Activated CD8-positive, alpha-beta memory T cell treated with anti-CD3 and anti-CD28 coated beads, Interleukin-2, amount 10 ng/mL, durations not matched to agents 7 days and 5 days (primary cell): ENCODE measurements at regions not wholly inside any gene's neighbourhood (a gene's known extent, or its start where the extent isn't known, plus 50 kb on each side); places are given as distances from the start of the nearest gene placed in this dataset.

Experiments used
- ATAC-seq: fragments of 150-1000 bp; cut with Tn5 transposase; one replicate; pipeline ENCODE4 v1.10.0; 2021; ENCODE audit warnings: moderate library complexity
- CTCF ChIA-PET: fragments of 350-600 bp; sonication (Branson Sonifier 250); formaldehyde crosslinking; loops from one replicate; lab custom pipeline; 2021; ENCODE audit warnings: antibody characterized with exemption; lab: Charles Lee
- DNase-seq: peaks from one replicate; pipeline ENCODE4 v3.0.0-alpha.2; 2020
- H3K27ac Mint-ChIP-seq: one replicate; pipeline ENCODE4 v1.8.0; 2021; ENCODE audit warnings: mild to moderate bottlenecking, mixed read lengths
- H3K27me3 Mint-ChIP-seq: one replicate; pipeline ENCODE4 v1.8.0; 2021; ENCODE audit warnings: mixed read lengths
- H3K36me3 Mint-ChIP-seq: one replicate; pipeline ENCODE4 v1.8.0; 2021; ENCODE audit warnings: mild to moderate bottlenecking, mixed read lengths
- H3K4me1 Mint-ChIP-seq: one replicate; pipeline ENCODE4 v1.8.0; 2021; ENCODE audit warnings: mixed read lengths
- H3K4me3 Mint-ChIP-seq: one replicate; pipeline ENCODE4 v1.8.0; 2021; ENCODE audit warnings: mild to moderate bottlenecking, moderate library complexity, mixed read lengths
- H3K9me3 Mint-ChIP-seq: one replicate; pipeline ENCODE4 v1.8.0; 2022; ENCODE audit warnings: low read depth, mixed read lengths

DNA sequence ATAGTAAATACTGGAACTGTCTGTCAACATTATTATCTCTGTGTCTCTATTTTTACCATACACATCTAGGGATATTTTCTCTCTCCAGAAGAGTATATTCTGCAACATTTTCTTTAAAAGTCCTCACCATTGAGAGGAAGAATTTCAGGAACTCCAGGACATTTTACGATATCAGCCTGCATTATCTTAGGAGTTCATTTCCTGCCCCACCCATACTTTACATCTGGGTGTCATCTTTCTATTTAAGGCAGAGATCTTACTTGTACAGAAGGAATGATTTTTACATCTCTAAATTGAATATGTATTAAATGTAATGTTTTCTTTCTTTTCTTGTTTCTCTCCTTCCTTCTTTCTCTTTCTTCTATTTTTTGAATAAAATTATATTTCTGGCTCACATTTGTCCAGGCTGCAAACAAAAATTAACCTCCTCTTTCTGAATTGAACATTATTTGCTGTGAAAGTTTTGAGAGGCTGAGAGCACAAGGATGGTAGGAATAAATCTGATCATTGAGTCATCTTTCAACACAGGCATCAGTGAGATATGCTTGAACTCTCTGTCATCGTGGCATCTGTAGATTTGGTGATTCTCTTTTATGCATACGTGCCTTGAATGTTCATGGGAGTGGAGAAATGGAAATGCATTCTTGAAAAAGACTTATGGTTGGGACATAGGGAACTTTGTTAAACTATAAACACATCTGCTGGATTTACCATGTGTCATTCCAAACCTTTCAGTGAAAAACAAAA lies 753.6 kb downstream of the SLC16A7 start:
- Mint-ChIP-seq H3K27ac (no peak overlapping the region), H3K27me3 (no peaks in the 10 kb centered on the region), H3K4me1 (no peaks in the 10 kb centered on the region), H3K9me3 (peaks cover 2% of the 10 kb centered on the region), H3K4me3 (no peak overlapping the region), H3K36me3 (no peaks in the 10 kb centered on the region)
- DNase-seq: no peak
- CTCF ChIA-PET: no interaction called here
- ATAC-seq: no peak

DNA sequence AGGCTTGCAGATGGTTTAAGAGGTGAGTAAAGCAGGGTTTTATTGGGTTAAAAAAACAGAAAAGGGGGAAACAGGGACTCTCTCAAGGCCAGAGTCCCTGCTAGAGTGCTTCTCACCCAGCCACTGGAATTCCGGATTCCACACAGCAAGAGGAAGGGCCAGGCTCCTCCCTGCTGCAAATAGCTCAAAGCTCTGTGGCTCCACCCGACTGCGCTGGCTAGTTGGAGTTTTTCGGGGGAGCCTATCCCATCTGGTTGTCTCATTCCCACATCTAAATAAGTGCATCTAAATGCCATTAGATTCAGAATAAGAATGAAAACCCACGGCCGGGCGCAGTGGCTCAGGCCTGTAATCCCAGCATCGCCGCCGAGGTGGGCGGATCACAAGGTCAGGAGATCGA lies 791.5 kb downstream of the SLC16A7 start:
- Mint-ChIP-seq H3K4me3 (no peak overlapping the region), H3K27me3 (no peaks in the 10 kb centered on the region), H3K4me1 (no peaks in the 10 kb centered on the region), H3K9me3 (peaks cover 2% of the 10 kb centered on the region), H3K36me3 (no peaks in the 10 kb centered on the region), H3K27ac (no peak overlapping the region)
- CTCF ChIA-PET: no interaction called here
- ATAC-seq (no peak), DNase-seq (no peak)

DNA sequence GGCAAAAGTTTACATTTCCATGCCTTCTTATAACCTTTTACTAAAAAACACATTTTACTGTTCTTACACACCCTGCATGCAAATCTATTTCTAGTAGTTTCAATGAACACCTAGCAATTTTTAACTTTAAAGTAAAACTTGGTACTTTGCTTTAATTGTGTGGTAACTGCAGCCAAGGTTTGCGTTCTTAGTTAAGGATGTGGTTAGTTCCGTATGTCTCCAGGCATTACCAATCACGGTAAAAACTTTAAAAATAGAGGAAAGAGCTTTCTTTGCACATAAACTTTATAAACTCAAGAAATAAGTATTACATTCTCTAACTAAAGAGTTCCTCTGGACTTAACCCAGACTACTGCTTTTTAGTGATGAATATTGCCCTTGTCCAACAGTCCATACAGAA lies 795.2 kb downstream of the SLC16A7 start:
- Mint-ChIP-seq H3K27ac (no peak overlapping the region), H3K36me3 (no peaks in the 10 kb centered on the region), H3K4me1 (no peaks in the 10 kb centered on the region), H3K4me3 (no peak overlapping the region), H3K9me3 (peaks cover 2% of the 10 kb centered on the region), H3K27me3 (no peaks in the 10 kb centered on the region)
- ATAC-seq: no peak
- CTCF ChIA-PET: no interaction called here
- no peak for DNase-seq

DNA sequence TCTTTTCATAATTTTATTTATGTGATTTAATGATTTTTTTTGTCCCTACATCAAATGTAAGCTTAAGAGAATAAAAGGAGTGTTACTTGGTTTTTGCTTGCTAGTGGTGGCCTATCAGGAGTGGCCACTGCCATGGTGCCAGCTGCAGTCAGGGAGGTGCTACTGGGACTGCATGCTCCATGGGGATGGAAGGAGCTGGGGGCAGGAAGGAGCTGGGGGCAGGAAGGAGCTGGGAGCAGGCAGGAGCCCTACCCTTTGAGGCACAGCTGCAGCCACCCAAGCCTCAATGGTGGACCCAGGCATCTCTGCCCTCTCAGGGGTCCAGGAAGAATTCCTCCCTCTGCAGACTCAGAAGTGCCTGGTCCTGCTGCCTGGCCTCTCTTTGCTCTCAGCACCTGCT lies 796.0 kb downstream of the SLC16A7 start:
- no peaks in the 10 kb centered on the region for H3K4me1 Mint-ChIP-seq
- H3K27ac Mint-ChIP-seq: no peak overlapping the region
- no peak overlapping the region for H3K4me3 Mint-ChIP-seq
- DNase-seq (no peak), ATAC-seq (no peak)
- CTCF ChIA-PET: no interaction called here
- H3K27me3 Mint-ChIP-seq: no peaks in the 10 kb centered on the region
- H3K9me3 Mint-ChIP-seq: peaks cover 2% of the 10 kb centered on the region
- H3K36me3 Mint-ChIP-seq: no peaks in the 10 kb centered on the region

DNA sequence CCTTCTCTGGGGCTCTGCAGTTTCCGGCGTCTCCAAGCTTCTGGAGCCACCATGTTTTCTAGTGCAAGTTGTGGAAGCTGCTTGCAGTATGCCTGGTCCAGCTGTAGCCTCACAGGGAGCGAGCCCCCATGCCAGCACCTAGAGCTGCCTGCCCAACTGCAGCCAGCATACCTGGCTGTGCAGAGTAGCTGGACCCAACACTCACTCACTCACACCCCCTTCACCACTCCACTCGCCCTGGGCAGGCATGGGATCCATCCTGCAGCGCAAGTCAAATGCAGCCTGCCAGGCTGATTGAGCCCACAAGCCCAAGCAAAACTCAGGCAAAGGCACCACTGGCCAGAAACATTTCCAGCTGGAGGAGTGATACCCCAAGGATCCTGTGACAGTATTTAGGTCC lies 797.3 kb downstream of the SLC16A7 start:
- CTCF ChIA-PET: no interaction called here
- no peaks in the 10 kb centered on the region for H3K4me1 Mint-ChIP-seq
- H3K4me3 Mint-ChIP-seq: no peak overlapping the region
- ATAC-seq (no peak), DNase-seq (no peak)
- no peaks in the 10 kb centered on the region for H3K36me3 Mint-ChIP-seq
- peaks cover 2% of the 10 kb centered on the region for H3K9me3 Mint-ChIP-seq
- no peaks in the 10 kb centered on the region for H3K27me3 Mint-ChIP-seq
- H3K27ac Mint-ChIP-seq: no peak overlapping the region

DNA sequence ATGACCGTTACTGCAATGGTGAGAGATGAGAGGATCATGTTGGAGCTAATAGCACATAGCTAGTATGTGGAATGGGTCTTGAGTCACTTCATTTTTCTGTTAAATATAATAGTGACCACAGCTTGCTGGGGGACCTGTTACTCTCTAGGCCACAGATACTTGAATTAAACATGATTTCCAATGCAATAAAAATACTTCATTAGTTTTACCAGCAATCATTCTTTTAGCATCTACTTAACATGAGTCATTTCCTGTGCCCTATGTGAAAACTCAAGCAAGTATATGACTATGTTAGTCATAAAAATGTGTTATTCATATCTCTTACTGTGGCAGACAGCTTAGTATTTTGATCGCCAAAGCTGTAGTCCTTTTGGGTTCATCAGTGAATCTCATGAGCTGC lies 798.8 kb downstream of the SLC16A7 start:
- CTCF ChIA-PET: no interaction called here
- H3K4me3 Mint-ChIP-seq: no peak overlapping the region
- H3K27ac Mint-ChIP-seq: no peak overlapping the region

DNA sequence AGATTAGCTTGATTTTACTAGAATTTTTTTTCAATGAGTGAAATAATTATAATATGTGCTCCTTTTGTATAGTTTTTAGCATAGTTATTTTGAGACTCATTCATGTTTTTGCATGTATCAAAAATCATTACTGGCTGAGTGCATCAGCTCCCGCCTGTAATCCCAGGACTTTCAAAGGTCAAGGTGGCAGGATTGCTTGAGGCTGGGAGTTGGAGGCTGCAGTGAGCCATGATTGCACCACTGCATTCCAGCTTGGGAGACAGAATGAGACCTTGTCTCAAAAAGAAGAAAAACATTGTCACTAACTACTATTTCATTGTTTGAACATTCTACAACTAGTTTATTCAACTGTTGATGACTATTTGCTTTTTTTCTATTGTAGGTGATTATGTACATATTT lies 802.7 kb downstream of the SLC16A7 start:
- ATAC-seq: no peak
- CTCF ChIA-PET: interaction anchor here (1.2 kb wide), 1 partner anchor 80 kb away, joined by 3 read pairs; no protein-coding TSS in a partner anchor
- no peak for DNase-seq
- no peaks in the 10 kb centered on the region for H3K27me3 Mint-ChIP-seq
- no peaks in the 10 kb centered on the region for H3K36me3 Mint-ChIP-seq
- H3K27ac Mint-ChIP-seq: no peak overlapping the region
- H3K4me1 Mint-ChIP-seq: no peaks in the 10 kb centered on the region
- H3K4me3 Mint-ChIP-seq: no peak overlapping the region
- peaks cover 2% of the 10 kb centered on the region for H3K9me3 Mint-ChIP-seq

More for the DNA sequence above, 798.8 kb downstream of the SLC16A7 start:
- no peak for DNase-seq
- H3K9me3 Mint-ChIP-seq: peaks cover 2% of the 10 kb centered on the region
- no peak for ATAC-seq
- H3K36me3 Mint-ChIP-seq: no peaks in the 10 kb centered on the region
- no peaks in the 10 kb centered on the region for H3K27me3 Mint-ChIP-seq
- no peaks in the 10 kb centered on the region for H3K4me1 Mint-ChIP-seq

DNA sequence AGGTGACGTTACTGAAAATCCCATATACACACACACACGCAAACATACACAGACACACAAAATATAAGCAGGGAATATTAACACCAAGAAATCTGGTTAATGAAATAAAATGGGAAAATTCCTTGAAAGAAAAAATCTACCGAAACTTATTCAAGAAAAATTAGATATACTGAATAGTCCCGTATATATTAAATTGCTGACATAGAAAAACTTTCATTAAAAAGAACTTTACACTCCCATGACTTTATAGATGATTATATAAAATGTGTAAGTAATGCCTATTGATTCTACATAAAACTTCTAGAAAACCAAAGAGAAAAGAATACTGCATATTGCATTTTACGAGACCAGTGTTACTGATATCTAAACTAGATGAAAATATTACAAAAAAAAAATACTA lies 803.2 kb downstream of the SLC16A7 start:
- CTCF ChIA-PET: interaction anchor here (1.2 kb wide), 1 partner anchor 80 kb away, joined by 3 read pairs; no protein-coding TSS in a partner anchor
- no peak overlapping the region for H3K4me3 Mint-ChIP-seq
- H3K4me1 Mint-ChIP-seq: no peaks in the 10 kb centered on the region
- no peaks in the 10 kb centered on the region for H3K27me3 Mint-ChIP-seq
- ATAC-seq (no peak), DNase-seq (no peak)
- H3K27ac Mint-ChIP-seq: no peak overlapping the region
- H3K9me3 Mint-ChIP-seq: peaks cover 2% of the 10 kb centered on the region
- H3K36me3 Mint-ChIP-seq: no peaks in the 10 kb centered on the region

DNA sequence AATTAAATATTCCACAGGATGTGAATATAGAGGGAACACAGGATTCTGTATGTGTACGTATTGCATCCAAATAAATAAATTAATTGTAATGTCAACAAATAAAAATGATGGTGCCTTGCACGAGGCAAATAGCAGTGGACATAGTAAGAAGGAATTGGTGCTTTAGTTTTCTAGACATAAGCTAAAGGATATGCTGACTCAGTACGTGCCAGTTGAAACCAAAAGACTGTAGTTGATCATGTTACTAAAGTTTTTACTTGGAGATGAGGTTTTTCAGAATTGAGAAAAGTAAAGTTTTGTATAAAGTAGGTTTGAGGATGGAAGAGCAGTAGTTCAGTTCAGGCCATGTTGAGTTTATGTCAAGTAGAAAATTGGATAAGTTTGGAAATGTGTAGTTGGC lies 807.2 kb downstream of the SLC16A7 start:
- H3K4me3 Mint-ChIP-seq: no peak overlapping the region
- no peaks in the 10 kb centered on the region for H3K27me3 Mint-ChIP-seq

DNA sequence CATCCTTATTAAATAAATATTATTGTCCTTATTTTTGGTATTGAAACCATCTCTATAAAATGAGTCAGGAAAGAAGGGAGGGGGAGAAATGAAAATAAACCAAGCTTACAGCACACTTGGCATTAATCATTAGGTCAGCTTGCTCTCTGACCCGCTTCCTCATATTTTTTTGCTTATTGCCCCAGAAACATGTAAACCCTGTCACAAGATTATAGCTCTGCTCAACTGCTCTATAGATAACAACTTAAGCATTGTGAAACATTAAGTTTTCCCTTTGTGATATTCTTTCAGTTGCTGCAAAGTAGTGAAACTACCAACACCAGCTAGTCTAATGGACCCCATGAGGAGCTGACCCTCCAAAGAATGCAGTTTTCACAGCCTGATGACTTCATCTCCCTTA lies 819.5 kb downstream of the SLC16A7 start:
- no peaks in the 10 kb centered on the region for H3K4me1 Mint-ChIP-seq
- H3K36me3 Mint-ChIP-seq: no peaks in the 10 kb centered on the region
- H3K9me3 Mint-ChIP-seq: peaks cover 11% of the 10 kb centered on the region
- no peak for ATAC-seq
- no peak overlapping the region for H3K4me3 Mint-ChIP-seq
- CTCF ChIA-PET: no interaction called here
- no peak overlapping the region for H3K27ac Mint-ChIP-seq
- no peak for DNase-seq
- no peaks in the 10 kb centered on the region for H3K27me3 Mint-ChIP-seq

More for the DNA sequence above, 807.2 kb downstream of the SLC16A7 start:
- ATAC-seq (no peak), DNase-seq (no peak)
- peaks cover 2% of the 10 kb centered on the region for H3K9me3 Mint-ChIP-seq
- no peaks in the 10 kb centered on the region for H3K4me1 Mint-ChIP-seq
- no peaks in the 10 kb centered on the region for H3K36me3 Mint-ChIP-seq
- CTCF ChIA-PET: no interaction called here
- no peak overlapping the region for H3K27ac Mint-ChIP-seq

DNA sequence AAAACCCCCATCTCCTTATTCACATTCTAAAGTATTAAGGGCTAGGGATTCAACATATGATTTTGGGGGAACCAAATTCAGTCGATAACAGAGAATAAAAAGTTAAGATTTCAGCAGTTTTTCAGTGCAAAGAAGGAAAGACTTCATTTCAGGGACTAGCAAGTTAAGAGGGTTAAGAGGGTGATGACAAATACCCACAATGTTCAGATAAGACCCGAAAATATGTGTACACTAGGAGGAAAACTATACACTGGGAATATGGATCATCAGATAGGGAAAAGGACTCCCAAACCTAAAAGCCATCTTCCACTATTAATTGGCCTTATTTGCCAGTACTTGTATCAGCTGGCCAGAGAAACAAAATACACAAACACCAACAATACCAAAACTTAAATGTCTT lies 824.2 kb downstream of the SLC16A7 start:
- no peaks in the 10 kb centered on the region for H3K27me3 Mint-ChIP-seq
- no peaks in the 10 kb centered on the region for H3K36me3 Mint-ChIP-seq
- CTCF ChIA-PET: no interaction called here
- peaks cover 8% of the 10 kb centered on the region for H3K9me3 Mint-ChIP-seq
- ATAC-seq: no peak
- DNase-seq: no peak
- no peaks in the 10 kb centered on the region for H3K4me1 Mint-ChIP-seq
- H3K4me3 Mint-ChIP-seq: no peak overlapping the region
- no peak overlapping the region for H3K27ac Mint-ChIP-seq

DNA sequence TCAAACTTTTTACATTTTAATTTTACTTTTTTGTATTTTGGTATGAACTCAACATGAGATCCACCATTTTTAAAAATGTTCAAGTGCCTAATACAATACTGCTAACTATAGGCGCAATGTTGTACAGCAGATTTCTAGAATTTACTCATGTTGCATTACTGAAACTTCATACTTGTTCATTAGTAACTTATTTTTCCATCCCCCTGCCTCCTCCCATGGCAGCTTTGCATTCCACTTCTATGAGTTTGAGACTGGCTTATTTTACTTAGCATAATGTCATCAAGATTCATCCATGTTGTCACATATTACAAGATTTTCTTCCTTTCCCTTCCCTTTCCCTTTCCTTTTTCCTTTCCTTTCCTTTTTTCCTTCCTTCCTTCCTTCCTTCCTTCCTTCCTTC lies 825.9 kb downstream of the SLC16A7 start:
- H3K27me3 Mint-ChIP-seq: no peaks in the 10 kb centered on the region
- no peak overlapping the region for H3K4me3 Mint-ChIP-seq
- ATAC-seq (no peak), DNase-seq (no peak)
- CTCF ChIA-PET: no interaction called here
- H3K9me3 Mint-ChIP-seq: peaks cover 6% of the 10 kb centered on the region
- H3K36me3 Mint-ChIP-seq: no peaks in the 10 kb centered on the region
- H3K27ac Mint-ChIP-seq: no peak overlapping the region
- H3K4me1 Mint-ChIP-seq: no peaks in the 10 kb centered on the region

DNA sequence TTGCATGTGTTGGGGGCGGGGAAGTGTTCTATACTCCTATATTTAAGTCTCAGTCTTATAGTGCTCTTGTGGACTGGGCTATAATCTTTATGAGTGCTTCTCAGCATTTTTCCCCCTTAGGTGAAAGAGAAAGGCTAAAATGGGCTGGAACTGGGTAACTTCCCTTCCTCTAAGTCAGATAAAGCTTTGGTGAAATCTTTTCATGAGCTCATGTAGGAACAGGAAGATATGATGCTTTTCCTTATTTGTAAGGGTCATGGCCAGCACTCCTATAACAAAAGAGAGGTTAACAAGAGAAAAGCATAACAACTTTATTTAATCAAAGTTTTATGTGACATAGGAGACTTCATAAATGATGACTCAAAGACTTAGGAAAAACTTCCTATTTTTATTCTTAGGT lies 841.5 kb downstream of the SLC16A7 start:
- Mint-ChIP-seq H3K27ac (no peak overlapping the region), H3K4me1 (no peaks in the 10 kb centered on the region), H3K9me3 (peaks cover 6% of the 10 kb centered on the region), H3K27me3 (no peaks in the 10 kb centered on the region), H3K4me3 (no peak overlapping the region), H3K36me3 (no peaks in the 10 kb centered on the region)
- CTCF ChIA-PET: no interaction called here
- no peak for DNase-seq
- no peak for ATAC-seq

DNA sequence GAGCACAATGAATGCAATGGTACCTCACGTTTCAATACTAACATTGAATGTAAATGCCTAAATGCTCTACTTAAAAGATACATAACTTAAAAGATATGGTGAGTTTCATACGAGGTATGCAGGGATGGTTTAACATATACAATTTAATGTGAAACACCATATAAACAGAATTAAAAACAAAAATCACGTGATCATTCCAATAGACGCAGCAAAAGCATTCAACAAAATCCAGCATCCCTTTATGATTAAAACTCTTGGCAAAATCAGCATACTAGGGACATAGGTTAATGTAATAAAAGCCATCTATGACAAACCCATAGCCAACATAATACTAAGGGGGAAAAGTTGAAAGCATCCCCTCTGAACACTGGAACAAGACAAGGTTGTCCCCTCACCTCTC lies 845.7 kb downstream of the SLC16A7 start:
- H3K9me3 Mint-ChIP-seq: peaks cover 12% of the 10 kb centered on the region
- no peaks in the 10 kb centered on the region for H3K4me1 Mint-ChIP-seq
- H3K27me3 Mint-ChIP-seq: no peaks in the 10 kb centered on the region
- no peak for ATAC-seq
- H3K4me3 Mint-ChIP-seq: no peak overlapping the region
- H3K27ac Mint-ChIP-seq: no peak overlapping the region
- CTCF ChIA-PET: no interaction called here
- DNase-seq: no peak
- H3K36me3 Mint-ChIP-seq: no peaks in the 10 kb centered on the region
